HG03097 (cell line): ENCODE measurements at regions not wholly inside any gene's neighbourhood (a gene's known extent, or its start where the extent isn't known, plus 50 kb on each side); places are given as distances from the start of the nearest gene placed in this dataset.

Experiments
- ATAC-seq: cut with Tn5 transposase; IDR thresholded peaks from one replicate; pipeline ENCODE4 v1.9.1; 2021; ENCODE audit not compliant: unreplicated experiment, low FRiP score

GRCh38 chr11:108994887-108995286 is 330.0 kb downstream of the DDX10 start:
- ATAC-seq = no peak

DNA sequence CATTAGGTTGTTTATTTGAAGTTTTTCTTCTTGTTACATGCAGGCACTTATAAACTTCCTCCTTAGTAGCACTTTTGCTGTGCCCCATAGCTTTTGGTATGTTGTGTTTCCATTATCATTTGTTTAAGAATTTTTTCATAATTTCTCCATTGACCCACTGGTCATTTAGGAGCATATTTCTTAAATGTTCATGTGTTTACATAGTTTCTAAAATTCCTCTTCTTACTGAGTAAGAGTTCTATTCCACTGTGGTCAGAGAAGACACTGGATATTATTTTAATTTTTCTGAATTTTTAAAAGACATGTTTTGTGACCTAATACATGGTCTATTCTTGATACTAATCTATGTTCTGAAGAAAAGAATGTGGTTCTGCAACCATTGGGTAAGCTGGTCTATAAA is 333.0 kb downstream of the DDX10 start:
- no peak for ATAC-seq

- no peak for ATAC-seq
These were observed 335.7 kb downstream of the DDX10 start for GRCh38 chr11:109000531-109000930.

DNA sequence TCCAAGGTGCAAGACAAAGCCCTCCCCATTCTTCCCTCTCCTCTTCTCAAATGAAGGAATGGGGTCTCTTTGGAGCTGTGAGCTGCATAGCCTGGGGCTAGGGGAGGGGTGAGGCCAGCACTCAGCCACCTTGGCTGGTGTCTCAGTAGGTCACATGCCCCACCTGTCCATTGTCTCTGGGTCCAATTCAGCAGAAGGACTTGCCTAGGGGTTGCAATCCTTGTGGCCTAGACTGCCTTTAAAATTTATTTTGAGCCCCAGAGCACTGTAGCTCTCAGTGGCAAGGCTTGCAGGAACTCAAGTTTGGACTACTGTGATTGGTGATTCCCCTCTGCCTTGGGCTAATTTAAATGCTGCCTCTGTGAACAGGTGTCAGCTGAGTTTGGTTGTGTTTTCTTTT is 336.7 kb downstream of the DDX10 start:
- ATAC-seq = no peak

DNA sequence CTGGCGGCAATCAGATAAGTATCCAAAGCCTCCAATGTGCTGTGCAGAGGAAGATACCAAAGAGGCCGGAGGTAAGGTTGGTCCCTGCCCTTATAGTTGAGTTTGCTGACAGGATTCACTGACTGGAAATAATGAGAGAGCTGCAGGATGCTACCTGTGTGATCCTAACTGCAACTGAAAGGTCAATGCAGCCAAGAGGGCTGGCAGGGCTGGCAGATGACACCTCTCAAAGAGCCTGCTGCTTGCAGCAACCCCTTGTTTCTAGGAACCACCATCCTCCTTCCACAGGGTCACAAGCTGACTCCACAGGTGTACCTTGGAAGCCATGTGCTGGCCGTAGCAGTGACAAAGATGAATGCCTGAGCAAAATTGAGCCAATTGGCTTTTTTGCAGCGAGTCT is 348.1 kb downstream of the DDX10 start:
- ATAC-seq = no peak

- no peak for ATAC-seq
These were observed 350.4 kb downstream of the DDX10 start for GRCh38 chr11:109015283-109015682.

DNA sequence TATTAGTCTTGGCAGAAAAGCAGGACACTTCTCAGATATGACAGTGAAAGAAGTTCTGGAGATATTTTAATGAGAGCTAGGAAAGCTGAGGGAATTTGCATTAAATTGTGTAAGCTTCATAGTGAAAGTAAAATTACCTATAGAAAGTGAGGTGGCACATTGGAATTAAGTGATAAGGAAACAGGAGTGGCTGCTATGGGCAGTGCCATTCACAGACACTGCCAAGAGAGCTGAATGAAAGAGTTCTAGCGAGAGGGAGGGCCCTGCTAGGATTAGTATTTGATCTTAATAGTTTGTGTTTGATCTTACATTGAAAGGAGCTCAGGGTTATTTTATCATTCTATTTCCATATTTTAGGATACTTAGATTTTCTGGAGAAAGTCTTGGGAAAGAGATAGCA is 351.9 kb downstream of the DDX10 start:
- ATAC-seq = no peak

DNA sequence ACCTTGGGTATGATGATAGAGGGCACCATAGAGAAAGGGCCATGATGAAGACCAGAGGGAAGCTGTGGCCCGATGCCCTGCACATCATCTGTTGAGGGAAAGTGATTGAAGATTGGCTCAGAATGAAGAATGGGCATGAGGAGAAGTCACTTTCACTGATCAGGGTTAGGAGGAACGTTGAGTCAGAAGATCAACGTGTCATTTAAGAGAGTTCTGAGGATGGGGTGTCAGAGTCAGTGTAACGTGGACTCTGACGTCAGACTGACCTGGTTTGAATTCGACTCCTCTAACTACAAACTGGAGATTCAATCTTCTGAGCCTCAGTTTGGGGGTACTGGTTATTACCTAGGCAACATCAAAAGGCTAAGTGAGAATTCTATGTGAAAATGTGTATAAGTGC is 352.6 kb downstream of the DDX10 start:
- no peak for ATAC-seq

GRCh38 chr11:109018639-109019038 is 353.8 kb downstream of the DDX10 start:
- no peak for ATAC-seq

DNA sequence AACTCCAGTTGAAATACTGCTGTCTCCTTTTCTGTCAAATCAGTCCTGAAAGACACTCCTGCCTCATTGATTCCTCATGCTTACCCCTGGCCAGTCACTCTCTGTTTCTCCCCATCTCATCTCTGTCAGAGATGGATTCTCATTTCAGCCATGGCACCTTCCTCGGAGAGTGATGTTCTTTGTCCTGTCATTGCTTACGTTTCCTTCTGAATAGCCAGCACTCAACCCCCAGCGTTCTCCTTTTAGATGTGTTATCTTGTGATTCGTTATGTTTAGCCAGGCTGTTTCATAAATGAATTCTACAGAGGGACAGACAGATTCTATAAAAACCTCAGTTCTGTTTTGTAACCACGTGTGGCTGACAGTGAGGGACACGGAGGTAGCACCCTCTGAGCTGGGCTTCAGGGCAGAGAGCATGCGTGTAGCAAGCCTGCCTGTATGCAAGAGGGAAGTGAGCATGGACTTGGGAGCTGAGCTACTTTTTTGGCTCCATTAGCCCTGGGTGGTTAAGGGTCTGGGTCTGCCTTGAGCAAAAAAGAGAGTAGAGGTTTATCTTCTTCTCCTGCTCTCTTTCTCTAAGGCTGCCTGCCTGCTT is 354.6 kb downstream of the DDX10 start:
- no peak for ATAC-seq

- ATAC-seq = no peak
These were observed 358.2 kb downstream of the DDX10 start for GRCh38 chr11:109023036-109023435.

DNA sequence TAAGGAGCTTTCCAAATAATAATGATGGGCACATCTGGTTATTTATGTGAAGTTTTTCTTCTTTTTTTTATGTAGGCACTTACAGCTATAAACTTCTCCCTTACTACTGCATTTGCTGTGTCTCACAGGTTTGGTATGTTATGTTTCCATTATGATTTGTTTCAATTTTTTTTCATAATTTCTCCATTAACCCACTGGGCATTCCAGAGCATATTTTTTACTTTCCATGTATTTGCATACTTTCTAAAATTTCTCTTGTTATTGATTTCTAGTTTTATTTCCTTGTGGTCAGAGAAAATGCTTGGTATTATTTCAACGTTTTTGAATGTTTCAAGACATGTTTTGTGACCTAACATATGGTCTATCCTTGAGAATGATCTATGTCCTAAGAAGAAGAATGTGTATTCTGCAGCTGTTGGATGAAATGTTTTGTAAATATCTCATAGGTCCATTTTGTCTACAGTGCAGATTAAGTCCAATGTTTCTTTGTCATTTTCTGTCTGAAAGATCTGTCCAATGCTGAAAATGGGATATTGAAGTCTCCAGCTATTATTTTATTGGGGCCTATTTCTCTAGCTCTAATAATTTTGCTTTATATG is 362.1 kb downstream of the DDX10 start:
- ATAC-seq = no peak

DNA sequence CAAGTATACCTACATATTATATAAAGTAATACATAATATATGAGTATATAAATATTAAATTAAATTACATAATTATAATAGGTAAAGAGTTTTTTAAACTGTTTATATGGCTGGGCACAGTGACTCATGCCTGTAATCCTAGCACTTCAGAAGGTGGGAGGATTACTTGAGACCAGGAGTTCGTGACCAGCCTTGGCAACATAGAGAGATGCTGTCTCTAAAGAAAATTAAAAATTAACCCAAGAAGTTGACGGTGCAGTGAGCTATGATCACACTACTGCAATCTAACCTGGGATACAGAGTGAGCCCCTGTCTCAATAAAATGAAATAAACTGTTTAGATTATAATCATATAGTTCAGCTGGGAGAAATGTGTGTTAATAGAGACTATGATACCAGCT is 363.0 kb downstream of the DDX10 start:
- no peak for ATAC-seq

- ATAC-seq = no peak
These were observed 365.1 kb downstream of the DDX10 start for GRCh38 chr11:109029927-109030326.

DNA sequence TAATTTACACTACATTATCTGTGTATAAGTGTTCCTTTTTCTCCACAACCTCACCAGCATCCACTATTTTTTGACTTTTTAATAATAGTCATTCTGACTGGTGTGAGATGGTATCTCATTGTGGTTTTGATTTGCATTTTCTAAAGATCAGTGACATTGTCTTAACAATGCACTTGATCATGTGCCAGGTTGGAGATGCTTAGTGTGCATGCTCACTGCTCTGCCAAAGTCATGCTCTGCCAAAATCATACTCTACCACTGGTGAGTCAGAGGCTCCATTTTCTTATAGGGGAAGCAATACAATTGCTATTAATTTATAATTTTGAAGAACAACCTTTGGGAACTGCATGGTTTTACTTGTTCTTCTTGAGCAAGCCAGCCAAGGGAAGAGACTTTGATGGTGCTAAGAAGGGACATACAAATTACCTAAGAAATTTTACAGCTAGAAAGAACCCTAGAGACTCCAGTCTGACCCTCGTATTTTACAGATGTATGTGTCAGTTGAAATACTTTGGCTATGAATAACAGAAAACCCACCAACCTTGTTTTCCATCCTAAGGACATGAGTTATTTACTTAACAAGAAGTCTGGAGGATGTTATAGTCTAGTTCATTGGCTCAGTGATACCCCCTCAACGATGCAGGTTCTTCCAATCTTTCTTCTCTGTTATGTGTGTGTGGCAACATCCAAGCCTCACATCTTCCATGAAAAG is 368.9 kb downstream of the DDX10 start:
- ATAC-seq = no peak

DNA sequence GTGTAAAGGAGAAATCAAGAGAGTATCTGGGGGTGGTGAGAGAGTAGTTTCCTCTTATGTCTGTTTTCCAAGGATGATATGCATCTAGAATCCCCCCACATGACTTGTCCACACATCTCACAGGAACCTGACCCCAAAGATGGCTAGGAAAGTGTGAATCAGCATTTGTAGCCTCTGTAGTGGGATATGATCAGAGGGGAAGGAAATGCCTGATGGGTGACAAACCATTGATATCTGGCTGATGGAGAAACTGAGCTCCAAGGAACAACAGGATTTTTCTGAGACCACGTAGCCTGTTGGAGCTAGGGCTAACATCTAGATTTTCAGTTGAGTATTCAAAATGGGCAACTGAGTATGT is 369.4 kb downstream of the DDX10 start:
- no peak for ATAC-seq

DNA sequence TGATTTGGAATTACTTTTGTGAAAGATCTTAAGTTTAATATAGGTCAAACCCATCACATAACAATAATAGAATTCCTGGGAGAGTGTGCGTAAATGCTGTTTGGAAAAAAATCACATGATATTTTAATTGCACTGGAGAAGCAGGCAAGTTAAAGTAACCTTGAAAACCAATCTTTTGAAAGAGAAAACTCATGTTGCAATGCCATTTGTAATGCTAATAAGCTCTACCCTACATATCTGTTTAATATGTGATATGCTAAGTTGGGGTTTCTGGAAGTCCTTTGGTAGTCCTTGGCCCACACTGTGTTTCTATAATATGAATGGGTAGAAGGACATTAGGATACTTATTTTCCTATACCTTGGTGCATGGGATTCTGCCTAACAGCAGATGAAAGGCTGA is 370.4 kb downstream of the DDX10 start:
- no peak for ATAC-seq

DNA sequence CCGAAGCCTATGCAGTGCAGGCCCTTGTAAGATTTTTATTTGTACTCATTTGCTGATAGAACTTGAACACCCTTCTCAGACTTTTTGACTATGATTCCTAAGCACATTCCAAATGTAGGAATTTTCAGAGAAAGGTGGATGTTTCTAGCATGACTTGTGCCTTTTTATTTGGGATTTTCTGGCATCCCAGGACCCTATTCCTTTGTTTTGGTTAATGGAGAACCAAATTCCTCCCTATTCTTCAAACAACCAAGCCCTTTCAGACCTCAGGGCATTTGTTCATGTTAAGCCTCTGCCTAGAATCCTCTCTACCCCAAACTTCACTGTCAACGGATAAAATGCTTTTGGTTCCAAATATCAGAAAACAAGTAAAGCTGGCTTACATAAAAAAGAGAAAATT is 371.1 kb downstream of the DDX10 start:
- no peak for ATAC-seq

GRCh38 chr11:109037856-109038780 is 373.2 kb downstream of the DDX10 start:
- no peak for ATAC-seq

GRCh38 chr11:109039611-109040010 is 374.7 kb downstream of the DDX10 start:
- no peak for ATAC-seq

DNA sequence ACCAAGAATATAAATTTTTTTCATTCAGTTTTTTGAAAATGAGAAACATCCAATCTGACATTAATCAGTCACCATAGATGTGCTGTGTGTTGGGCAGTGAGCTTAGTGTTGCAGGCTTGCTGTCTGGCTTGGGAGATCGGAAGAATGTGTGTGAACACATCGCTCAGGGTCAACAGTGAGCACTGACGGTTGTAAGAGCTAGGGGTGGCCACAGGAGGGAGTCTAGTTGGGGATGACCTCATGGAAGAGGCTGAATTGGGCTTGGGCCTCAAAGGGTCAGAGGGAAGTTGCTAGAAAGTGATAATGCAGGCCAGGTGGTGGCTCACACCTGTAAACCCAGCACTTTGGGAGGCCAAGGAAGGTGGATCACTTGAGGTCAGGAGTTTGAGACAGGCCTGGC is 375.4 kb downstream of the DDX10 start:
- no peak for ATAC-seq
